NT2/D1 (cell line): ENCODE measurements at regions not wholly inside any gene's neighbourhood (a gene's known extent, or its start where the extent isn't known, plus 50 kb on each side); places are given as distances from the start of the nearest gene placed in this dataset.

Experiments used
- DNase-seq: peaks from one replicate; pipeline ENCODE4 v3.0.0-alpha.2; 2011; ENCODE audit warnings: low read depth, low spot score
- H3K27me3 ChIP-seq: 2 replicates; pipeline ENCODE4 v1.6.0; 2011; ENCODE audit warnings: mild to moderate bottlenecking; ENCODE audit not compliant: insufficient read length, insufficient read depth
- H3K36me3 ChIP-seq: 2 replicates; pipeline ENCODE4 v1.6.1; 2011; ENCODE audit warnings: mild to moderate bottlenecking, low read length, mixed read lengths; ENCODE audit not compliant: insufficient read depth, insufficient read length
- H3K4me1 ChIP-seq: 2 replicates; pipeline ENCODE4 v1.5.1; 2011; ENCODE audit not compliant: insufficient read depth, insufficient read length
- H3K4me3 ChIP-seq: 2 replicates; pipeline ENCODE4 v1.5.1; 2011; ENCODE audit warnings: low read depth; ENCODE audit not compliant: insufficient read length
- H3K9ac ChIP-seq: 2 replicates; pipeline ENCODE4 v1.6.0; 2011; ENCODE audit warnings: low read depth; ENCODE audit not compliant: insufficient read length
- H3K9me3 ChIP-seq: 2 replicates; pipeline ENCODE4 v1.5.1; 2011; ENCODE audit warnings: mild to moderate bottlenecking, low read length; ENCODE audit not compliant: insufficient read depth
- SUZ12 ChIP-seq: IDR thresholded peaks from 2 replicates; pipeline ENCODE4 v1.6.1; 2011; ENCODE audit not compliant: insufficient read length, insufficient read depth; ENCODE audit errors: extremely low read depth
- YY1 ChIP-seq: IDR thresholded peaks from 2 replicates; pipeline ENCODE4 v1.6.1; 2011; ENCODE audit not compliant: insufficient read length, insufficient read depth
- ZNF274 ChIP-seq: IDR thresholded peaks from 2 replicates; pipeline ENCODE4 v1.6.1; 2011; ENCODE audit warnings: mild to moderate bottlenecking, low read depth, low read length

DNA sequence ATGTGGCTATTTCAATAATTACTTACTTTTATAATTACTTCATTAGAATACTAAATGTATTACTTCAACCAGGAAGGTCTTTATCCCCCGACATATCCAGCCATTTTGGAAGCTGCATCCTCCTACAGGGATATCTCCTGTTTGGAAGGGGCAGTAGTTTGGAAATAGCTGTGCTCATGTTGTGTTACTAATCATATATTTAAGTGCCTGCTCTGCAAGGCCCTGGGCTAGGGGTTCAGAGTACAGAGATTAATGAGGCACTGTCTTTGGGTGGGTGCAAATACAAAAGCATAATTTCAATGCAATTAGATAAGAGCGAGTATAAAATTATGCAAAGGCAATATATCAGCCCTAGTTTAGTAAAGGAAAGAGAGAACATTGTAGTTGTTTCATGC lies 146.3 kb upstream of the RARB start:
- Histone ChIP-seq H3K9ac (no peak overlapping the region), H3K4me3 (no peak overlapping the region), H3K9me3 (no peaks in the 10 kb centered on the region), H3K4me1 (no peaks in the 10 kb centered on the region), H3K36me3 (no peaks in the 10 kb centered on the region), H3K27me3 (no peaks in the 10 kb centered on the region)
- TF ChIP-seq SUZ12: no peak
- DNase-seq: no peak

DNA sequence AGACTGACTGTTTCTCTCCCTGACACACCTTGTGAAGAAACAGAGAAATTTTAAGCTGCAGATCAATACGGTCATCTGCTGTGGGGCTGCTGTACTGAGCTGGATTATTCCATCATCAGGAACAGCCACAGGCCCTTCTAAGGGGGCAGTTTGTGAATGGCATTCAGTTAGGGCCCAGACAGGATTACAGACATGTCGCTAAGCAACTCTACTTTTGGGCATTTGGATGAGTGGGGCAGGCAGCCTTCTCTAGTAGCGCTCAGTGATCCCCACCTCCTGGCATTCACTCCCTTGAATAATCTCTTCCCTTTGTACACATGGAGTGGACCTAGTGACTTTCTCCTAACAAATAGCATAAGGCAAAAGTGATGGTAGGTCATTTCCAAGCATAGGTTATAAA lies 144.4 kb upstream of the RARB start:
- no peak for DNase-seq
- H3K4me3 ChIP-seq: no peak overlapping the region
- H3K4me1 ChIP-seq: no peaks in the 10 kb centered on the region
- no peak overlapping the region for H3K9ac ChIP-seq
- no peaks in the 10 kb centered on the region for H3K9me3 ChIP-seq
- H3K27me3 ChIP-seq: no peaks in the 10 kb centered on the region
- H3K36me3 ChIP-seq: no peaks in the 10 kb centered on the region
- TF ChIP-seq YY1: no peak
- TF ChIP-seq ZNF274: no peak
- TF ChIP-seq SUZ12: no peak

DNA sequence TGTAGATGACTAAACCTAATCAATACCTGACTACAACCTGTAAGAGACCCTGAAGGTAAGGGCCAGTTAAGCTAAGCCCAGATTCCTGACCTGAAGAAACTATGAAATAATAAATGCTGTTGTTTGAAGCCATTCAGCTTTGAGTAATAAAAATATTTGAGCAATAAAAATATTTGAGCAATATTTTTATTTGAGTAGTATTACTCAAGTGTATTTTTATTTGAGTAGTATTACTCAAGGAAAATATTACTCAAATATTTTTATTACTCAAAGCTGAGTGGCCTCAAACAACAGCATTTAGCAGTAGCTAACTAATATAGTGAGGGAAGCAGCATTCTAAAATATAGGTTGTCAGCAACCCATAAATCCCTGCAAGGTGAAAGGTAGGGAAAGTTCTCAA lies 143.8 kb upstream of the RARB start:
- Histone ChIP-seq H3K4me1 (no peaks in the 10 kb centered on the region), H3K9ac (no peak overlapping the region), H3K4me3 (no peak overlapping the region), H3K9me3 (no peaks in the 10 kb centered on the region), H3K36me3 (no peaks in the 10 kb centered on the region), H3K27me3 (no peaks in the 10 kb centered on the region)
- no peak for TF ChIP-seq SUZ12
- no peak for TF ChIP-seq YY1
- no peak for TF ChIP-seq ZNF274
- DNase-seq: no peak

DNA sequence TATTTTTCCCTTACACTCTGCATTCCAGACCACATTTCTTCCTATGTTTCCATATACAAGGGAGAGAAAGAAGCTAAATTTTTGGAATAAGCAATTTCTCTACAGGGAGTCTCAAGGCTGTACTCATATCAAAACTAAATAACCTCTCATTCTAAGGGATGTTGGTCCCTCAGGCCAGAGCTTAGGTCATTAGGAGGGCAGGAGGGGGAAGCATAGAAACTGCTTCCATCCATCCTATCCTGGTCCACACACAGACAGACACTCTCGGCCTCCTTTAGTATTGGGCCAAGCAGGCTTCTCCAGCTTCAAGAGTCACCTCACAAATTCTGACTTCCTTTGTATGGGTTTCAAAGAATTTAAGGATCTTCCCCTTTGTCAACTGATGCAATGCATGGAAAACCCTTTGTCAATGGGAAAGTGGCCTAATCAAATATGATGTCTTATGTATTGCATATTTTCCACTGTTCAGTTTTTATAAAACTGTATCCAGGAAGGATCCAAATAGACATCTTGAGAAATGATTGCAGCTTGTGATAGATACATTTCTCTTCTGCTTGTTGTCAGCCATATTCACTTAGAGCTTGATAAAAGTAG lies 140.7 kb upstream of the RARB start:
- H3K9ac ChIP-seq: no peak overlapping the region
- H3K27me3 ChIP-seq: no peaks in the 10 kb centered on the region
- no peaks in the 10 kb centered on the region for H3K9me3 ChIP-seq
- no peaks in the 10 kb centered on the region for H3K36me3 ChIP-seq
- H3K4me3 ChIP-seq: no peak overlapping the region
- no peak for DNase-seq
- no peaks in the 10 kb centered on the region for H3K4me1 ChIP-seq
- no peak for TF ChIP-seq SUZ12
- TF ChIP-seq YY1: no peak
- TF ChIP-seq ZNF274: no peak

DNA sequence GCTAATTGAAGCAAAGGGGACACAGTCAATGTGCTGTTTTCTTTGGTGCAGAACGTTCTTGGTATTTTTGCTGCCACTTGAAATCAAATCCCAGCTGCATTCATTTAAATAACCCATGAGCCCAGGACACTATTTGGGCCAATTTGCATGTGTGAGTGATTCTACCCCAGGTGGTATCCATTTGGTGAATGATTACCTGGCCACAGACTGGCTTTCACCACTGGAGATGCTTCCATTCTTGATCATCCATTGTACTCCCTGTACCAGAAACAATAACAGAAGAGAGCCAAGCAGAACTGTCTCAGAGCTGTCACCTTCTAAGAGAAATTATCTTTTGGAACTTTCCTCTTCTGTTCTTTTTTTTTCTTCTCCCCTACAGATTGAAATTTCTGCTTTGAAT lies 139.7 kb upstream of the RARB start:
- Histone ChIP-seq H3K4me3 (no peak overlapping the region), H3K9ac (no peak overlapping the region), H3K4me1 (no peaks in the 10 kb centered on the region), H3K27me3 (no peaks in the 10 kb centered on the region), H3K9me3 (no peaks in the 10 kb centered on the region), H3K36me3 (no peaks in the 10 kb centered on the region)
- TF ChIP-seq ZNF274 (no peak), YY1 (no peak), SUZ12 (no peak)
- DNase-seq: no peak

DNA sequence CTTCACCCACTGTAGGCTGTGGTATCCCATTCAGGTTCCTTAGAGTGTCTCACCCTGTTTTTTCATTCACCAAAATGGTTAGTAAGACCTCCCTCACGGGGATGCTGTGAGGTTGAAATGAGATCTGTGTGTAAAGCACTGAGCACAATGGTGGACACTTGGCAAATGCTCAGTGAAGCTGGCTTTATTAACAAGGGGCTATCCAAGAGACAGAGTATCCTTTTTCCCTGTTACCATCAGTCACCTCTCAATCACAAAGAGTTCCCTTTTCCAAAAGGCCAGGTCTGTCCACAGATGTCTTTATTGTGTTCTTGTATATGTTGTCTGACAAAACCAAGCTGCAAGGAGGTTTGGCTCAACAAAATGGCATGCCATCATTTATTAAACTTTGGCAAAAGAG lies 138.9 kb upstream of the RARB start:
- Histone ChIP-seq H3K4me1 (no peaks in the 10 kb centered on the region), H3K27me3 (no peaks in the 10 kb centered on the region), H3K4me3 (no peak overlapping the region), H3K36me3 (no peaks in the 10 kb centered on the region), H3K9me3 (no peaks in the 10 kb centered on the region), H3K9ac (no peak overlapping the region)
- TF ChIP-seq ZNF274 (no peak), YY1 (no peak), SUZ12 (no peak)
- DNase-seq: no peak

DNA sequence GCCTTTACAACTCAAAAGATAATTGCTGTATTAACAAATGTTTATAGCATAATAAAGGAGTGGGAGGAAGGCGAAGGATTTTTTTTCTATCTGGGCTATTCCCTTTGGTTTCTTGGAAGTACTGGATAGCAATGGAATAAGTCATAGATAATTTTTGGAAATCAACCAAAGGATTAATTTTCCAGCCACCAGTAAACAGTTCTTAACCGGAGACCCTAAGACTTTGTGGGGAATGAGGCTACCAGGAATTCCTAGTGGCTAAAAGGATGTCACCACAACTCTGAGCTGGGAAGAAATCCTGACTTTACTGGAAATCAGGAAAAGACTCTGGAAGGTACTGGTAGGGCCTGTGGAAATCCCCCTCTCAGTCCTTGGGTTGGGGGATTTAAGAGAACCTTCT lies 138.4 kb upstream of the RARB start:
- Histone ChIP-seq H3K36me3 (no peaks in the 10 kb centered on the region), H3K4me1 (no peaks in the 10 kb centered on the region), H3K27me3 (no peaks in the 10 kb centered on the region), H3K9ac (no peak overlapping the region), H3K4me3 (no peak overlapping the region), H3K9me3 (no peaks in the 10 kb centered on the region)
- TF ChIP-seq ZNF274 (no peak), SUZ12 (no peak), YY1 (no peak)
- DNase-seq: no peak
